ENCODE measurements at regions not wholly inside any gene's neighbourhood (a gene's known extent, or its start where the extent isn't known, plus 50 kb on each side); places are given as distances from the start of the nearest gene placed in this dataset.

DNA sequence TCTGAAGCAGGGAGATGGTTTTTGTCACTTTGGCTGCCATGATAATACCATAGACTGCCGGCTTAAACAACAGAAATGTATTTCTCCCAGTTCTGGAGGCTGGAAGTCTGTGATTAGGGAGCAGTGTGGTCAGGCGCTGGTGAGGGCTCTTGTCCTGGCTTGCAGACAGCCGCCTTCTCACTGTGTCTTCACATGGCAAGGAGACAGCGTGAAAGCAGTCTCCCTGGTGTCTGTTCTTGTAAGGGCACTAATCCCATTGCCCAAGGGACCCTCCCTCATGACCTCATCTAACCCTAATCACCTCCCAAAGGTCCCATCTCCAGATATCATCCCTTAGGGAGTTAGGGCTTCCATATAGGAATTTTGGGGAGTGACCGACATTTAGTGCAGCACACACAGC, 167.0 kb downstream of the ENGASE start:
- no peak for TF ChIP-seq GABPA (IDR thresholded peaks at IDR 0.05; ENCODE audit: low read depth, low read length)
- TF ChIP-seq GABPA (CRISPR knock-in tag; IDR thresholded peaks at IDR 0.05; ENCODE audit: low read depth), result no peak
- TF ChIP-seq, protein P1, sequence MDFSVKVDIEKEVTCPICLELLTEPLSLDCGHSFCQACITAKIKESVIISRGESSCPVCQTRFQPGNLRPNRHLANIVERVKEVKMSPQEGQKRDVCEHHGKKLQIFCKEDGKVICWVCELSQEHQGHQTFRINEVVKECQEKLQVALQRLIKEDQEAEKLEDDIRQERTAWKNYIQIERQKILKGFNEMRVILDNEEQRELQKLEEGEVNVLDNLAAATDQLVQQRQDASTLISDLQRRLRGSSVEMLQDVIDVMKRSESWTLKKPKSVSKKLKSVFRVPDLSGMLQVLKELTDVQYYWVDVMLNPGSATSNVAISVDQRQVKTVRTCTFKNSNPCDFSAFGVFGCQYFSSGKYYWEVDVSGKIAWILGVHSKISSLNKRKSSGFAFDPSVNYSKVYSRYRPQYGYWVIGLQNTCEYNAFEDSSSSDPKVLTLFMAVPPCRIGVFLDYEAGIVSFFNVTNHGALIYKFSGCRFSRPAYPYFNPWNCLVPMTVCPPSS (IDR thresholded peaks at IDR 0.05), result no peak
- TF ChIP-seq POLR2A (IDR thresholded peaks at IDR 0.05; ENCODE audit: insufficient read depth in 1 of 2, low read depth in 2 of 2, low read length in 2 of 2), result no peak

Measured in HepG2 (cell line).